GM20000 (cell line): ENCODE measurements at regions not wholly inside any gene's neighbourhood (a gene's known extent, or its start where the extent isn't known, plus 50 kb on each side); places are given as distances from the start of the nearest gene placed in this dataset.

Experiments used
- DNase-seq: peaks from one replicate; pipeline ENCODE4 v3.0.0; 2012; ENCODE audit warnings: low spot score
- TF ChIP-seq, protein P1 (sequence below): IDR thresholded peaks from 2 replicates; pipeline ENCODE4 v1.5.1; 2012; ENCODE audit warnings: mild to moderate bottlenecking, control low read depth; ENCODE audit errors: extremely low read depth, missing control alignments

DNA sequence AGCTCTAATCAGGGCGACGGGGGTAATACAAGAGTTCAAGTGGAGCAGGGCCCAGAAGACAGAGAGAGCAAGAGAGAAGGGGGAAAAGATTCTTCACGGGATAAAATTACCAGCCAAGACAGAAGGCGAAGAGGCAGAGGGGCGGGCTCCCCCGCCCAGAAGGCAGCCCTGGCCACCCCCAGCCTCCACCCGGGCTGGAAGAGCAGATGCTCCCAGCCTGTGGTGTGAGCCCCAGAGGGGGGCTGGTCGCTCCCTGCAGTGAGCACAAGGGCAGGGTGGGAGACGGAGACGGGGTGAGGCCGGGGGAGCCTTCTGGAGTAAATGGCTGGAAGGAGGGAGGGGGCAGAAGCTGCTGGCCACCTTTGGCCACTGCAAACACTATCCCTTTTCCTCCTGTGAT, 1035.6 kb downstream of the VRK1 start:
- TF ChIP-seq, protein P1, sequence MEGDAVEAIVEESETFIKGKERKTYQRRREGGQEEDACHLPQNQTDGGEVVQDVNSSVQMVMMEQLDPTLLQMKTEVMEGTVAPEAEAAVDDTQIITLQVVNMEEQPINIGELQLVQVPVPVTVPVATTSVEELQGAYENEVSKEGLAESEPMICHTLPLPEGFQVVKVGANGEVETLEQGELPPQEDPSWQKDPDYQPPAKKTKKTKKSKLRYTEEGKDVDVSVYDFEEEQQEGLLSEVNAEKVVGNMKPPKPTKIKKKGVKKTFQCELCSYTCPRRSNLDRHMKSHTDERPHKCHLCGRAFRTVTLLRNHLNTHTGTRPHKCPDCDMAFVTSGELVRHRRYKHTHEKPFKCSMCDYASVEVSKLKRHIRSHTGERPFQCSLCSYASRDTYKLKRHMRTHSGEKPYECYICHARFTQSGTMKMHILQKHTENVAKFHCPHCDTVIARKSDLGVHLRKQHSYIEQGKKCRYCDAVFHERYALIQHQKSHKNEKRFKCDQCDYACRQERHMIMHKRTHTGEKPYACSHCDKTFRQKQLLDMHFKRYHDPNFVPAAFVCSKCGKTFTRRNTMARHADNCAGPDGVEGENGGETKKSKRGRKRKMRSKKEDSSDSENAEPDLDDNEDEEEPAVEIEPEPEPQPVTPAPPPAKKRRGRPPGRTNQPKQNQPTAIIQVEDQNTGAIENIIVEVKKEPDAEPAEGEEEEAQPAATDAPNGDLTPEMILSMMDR = no peak
- DNase-seq = no peak

DNA sequence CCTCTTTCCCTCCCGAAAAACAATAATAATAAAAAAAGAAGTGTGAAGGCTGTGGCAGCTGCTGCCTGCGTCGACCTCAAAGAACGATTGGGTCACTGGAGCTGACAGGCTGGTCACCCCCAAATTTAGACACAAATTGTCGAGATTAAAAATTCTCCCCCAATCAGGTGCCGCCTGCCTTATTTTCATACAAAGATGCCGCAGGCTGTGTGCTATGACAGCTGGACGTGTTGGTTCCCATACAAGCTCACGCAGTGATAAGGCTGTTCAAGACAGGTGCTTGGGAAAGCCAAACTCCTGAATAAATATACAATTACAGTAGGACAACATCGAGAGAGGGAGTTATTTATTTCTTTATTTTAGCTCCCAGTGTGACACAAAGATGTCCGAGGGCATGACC, 1041.8 kb downstream of the VRK1 start:
- TF ChIP-seq, protein P1 = no peak
- DNase-seq = no peak

DNA sequence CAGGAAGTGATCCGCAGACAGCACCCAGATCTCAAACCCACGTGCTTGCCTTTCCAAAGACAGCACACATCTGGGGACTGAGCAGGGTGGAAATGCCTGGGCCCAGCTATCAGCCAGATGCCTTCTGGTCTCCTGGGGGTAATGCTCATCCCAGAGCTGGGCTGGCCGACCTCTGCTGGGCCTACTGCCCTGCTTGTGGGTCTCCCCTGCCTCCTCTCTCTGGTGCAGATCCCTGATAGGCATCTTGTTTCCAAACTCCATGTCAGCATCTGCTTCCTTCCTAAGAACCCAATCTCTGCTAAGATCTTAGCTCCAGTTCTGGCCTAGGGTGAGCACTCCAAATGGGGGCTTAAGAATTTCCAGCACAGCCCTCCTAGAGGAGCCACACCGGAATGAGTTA, 1043.0 kb downstream of the VRK1 start:
- TF ChIP-seq, protein P1 = no peak
- DNase-seq = no peak

DNA sequence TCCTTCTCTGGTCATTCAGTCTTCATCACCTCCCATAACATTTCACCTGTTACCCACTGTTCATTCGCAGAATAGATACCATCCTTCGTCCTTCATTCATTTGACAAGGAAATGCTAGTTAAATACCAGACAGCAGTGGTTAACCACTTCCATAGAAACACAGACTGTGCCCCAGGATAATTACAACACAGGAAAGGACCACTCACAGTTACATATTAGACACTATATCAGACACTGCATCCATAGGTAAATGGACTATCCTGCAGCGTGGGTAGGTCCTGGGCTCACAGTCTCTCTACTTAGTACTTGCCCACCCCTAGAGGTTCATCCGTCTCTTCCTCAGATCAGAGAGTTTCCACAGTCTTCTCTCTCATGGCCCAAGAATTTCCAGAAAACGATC, 1044.6 kb downstream of the VRK1 start:
- DNase-seq = no peak
- TF ChIP-seq, protein P1 = no peak

DNA sequence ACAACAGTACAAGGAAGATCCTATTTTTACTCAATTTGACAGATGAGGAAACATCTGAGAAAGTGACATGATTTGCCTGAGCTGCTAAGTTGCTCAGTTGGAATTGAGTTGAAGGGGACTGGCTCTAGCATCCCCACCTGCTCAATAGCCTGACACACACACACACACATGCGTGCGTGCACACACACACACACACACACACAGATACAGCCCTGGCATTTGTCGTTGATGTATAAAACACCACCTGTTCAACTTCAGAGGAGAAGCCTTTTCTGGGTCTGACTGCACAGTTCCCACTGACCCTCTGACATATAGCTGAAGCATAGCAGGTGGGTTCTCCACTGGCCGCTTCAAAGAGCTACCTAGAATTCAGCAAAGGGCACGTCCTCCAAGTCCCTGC, 1045.9 kb downstream of the VRK1 start:
- TF ChIP-seq, protein P1 = no peak
- DNase-seq = no peak

DNA sequence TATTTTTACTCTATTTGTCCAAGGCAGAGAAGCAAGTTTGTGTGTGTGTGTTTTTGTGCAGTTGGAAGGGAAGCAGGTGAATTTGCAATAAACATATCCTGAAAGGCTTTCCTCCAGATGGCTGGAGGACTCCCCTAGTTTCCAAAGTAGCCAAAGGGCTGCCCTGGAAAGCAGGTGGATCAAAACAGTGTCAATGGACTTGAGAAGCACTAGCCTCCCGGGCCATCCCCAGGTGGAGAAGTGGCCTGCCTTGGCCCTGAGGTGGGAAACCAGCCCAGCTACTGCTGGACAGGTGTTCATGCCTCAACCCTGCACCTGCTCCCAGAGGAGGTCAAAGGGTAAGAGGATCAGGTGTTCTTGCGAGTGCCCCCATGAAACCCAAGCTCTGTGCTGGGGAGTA, 1046.9 kb downstream of the VRK1 start:
- TF ChIP-seq, protein P1 = no peak
- DNase-seq = no peak

DNA sequence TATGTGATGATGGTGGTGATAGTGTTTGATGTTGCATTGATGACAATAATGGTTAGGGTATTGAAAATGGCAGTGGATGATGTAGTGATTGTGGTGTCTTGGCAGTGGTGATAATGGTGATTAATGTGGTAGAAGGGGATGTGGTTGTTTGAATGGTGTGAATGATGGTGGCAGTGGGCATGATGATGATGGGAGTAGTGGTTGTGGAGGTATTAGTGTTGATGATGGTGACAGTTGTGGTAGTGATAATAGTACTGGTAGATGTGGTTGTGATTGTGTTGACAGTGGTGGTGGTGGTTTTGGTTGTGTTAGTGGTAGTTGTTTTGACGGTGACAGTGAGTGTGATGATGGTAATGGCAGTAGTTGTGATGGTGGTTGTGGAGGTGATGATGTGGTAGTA, 1049.0 kb downstream of the VRK1 start:
- no peak for DNase-seq
- TF ChIP-seq, protein P1 = no peak
